Activated B cell treated with CpG ODN at 0.5 μM for 24 hours (primary cell): ENCODE measurements at regions not wholly inside any gene's neighbourhood (a gene's known extent, or its start where the extent isn't known, plus 50 kb on each side); places are given as distances from the start of the nearest gene placed in this dataset.

ENCODE experiments used
- ATAC-seq: fragments of 200-7000 bp; cut with Tn5 transposase; one replicate; pipeline ENCODE4 v1.10.0; 2021; ENCODE audit warnings: low read depth, mild to moderate bottlenecking, moderate library complexity
- CTCF ChIA-PET: fragments of 350-600 bp; sonication (Branson Sonifier 250); formaldehyde crosslinking; loops from one replicate; lab custom pipeline; 2021; ENCODE audit warnings: antibody characterized with exemption; lab: Charles Lee
- POLR2A ChIA-PET: fragments of 350-600 bp; sonication (Branson Sonifier 250); formaldehyde crosslinking; loops from one replicate; lab custom pipeline; 2021; ENCODE audit warnings: antibody characterized with exemption; lab: Charles Lee
- DNase-seq: peaks from one replicate; pipeline ENCODE4 v3.0.0; 2022
- H3K27ac Mint-ChIP-seq: one replicate; pipeline ENCODE4 v1.8.0; 2020; ENCODE audit warnings: mixed read lengths
- H3K27me3 Mint-ChIP-seq: one replicate; pipeline ENCODE4 v1.8.0; 2021; ENCODE audit warnings: mixed read lengths
- H3K36me3 Mint-ChIP-seq: one replicate; pipeline ENCODE4 v1.8.0; 2021; ENCODE audit warnings: low read depth, mixed read lengths
- H3K4me1 Mint-ChIP-seq: one replicate; pipeline ENCODE4 v1.8.0; 2021; ENCODE audit warnings: mixed read lengths
- H3K4me3 Mint-ChIP-seq: one replicate; pipeline ENCODE4 v1.8.0; 2020; ENCODE audit warnings: mild to moderate bottlenecking, mixed read lengths
- H3K9me3 Mint-ChIP-seq: one replicate; pipeline ENCODE4 v1.8.0; 2020; ENCODE audit warnings: mixed read lengths
- CTCF ChIP-seq: fragments of 200-600 bp; IDR thresholded peaks from one replicate; pipeline ENCODE4 v1.8.0; 2022; ENCODE audit warnings: antibody characterized with exemption, mild to moderate bottlenecking
- intact Hi-C: fragments of 100-400 bp; cut with micrococcal nuclease; formaldehyde crosslinking; loops from one replicate; pipeline ENCODE4 v1.15.1; 2024

- no peaks in the 10 kb centered on the region for H3K36me3 Mint-ChIP-seq
- DNase-seq (no peak), ATAC-seq (no peak)
- intact Hi-C loops: no loop called here
- ChIA-PET POLR2A (no interaction called here), CTCF (no interaction called here)
- no peak for TF ChIP-seq CTCF
- H3K4me3 Mint-ChIP-seq: no peak overlapping the region
- H3K4me1 Mint-ChIP-seq: peaks cover 1% of the 10 kb centered on the region
- H3K27me3 Mint-ChIP-seq: peaks cover 7% of the 10 kb centered on the region
- peaks cover 24% of the 10 kb centered on the region for H3K9me3 Mint-ChIP-seq
- H3K27ac Mint-ChIP-seq: no peak overlapping the region
These were observed 124.5 kb upstream of the PLXNC1 start for GRCh38 chr12:94023879-94024278.

- no peak overlapping the region for H3K27ac Mint-ChIP-seq
- ChIA-PET POLR2A (no interaction called here), CTCF (no interaction called here)
- peaks cover 1% of the 10 kb centered on the region for H3K4me1 Mint-ChIP-seq
- no peaks in the 10 kb centered on the region for H3K36me3 Mint-ChIP-seq
- H3K4me3 Mint-ChIP-seq: no peak overlapping the region
- TF ChIP-seq CTCF: no peak
- peaks cover 9% of the 10 kb centered on the region for H3K27me3 Mint-ChIP-seq
- no peak for ATAC-seq
- intact Hi-C loops: no loop called here
- H3K9me3 Mint-ChIP-seq: peaks cover 17% of the 10 kb centered on the region
- DNase-seq: no peak
These were observed 123.3 kb upstream of the PLXNC1 start for GRCh38 chr12:94025068-94025467.

GRCh38 chr12:94025756-94026155 lies 122.6 kb upstream of the PLXNC1 start:
- CTCF ChIA-PET: no interaction called here

GRCh38 chr12:94026596-94026995 lies 121.8 kb upstream of the PLXNC1 start:
- Mint-ChIP-seq H3K36me3 (no peaks in the 10 kb centered on the region), H3K4me1 (peaks cover 1% of the 10 kb centered on the region), H3K27me3 (peaks cover 19% of the 10 kb centered on the region), H3K9me3 (peaks cover 17% of the 10 kb centered on the region), H3K4me3 (no peak overlapping the region), H3K27ac (no peak overlapping the region)
- TF ChIP-seq CTCF: no peak
- ATAC-seq (no peak), DNase-seq (no peak)
- ChIA-PET CTCF (no interaction called here), POLR2A (no interaction called here)
- intact Hi-C loops: no loop called here

More at GRCh38 chr12:94025756-94026155, 122.6 kb upstream of the PLXNC1 start:
- intact Hi-C loops: no loop called here
- Mint-ChIP-seq H3K36me3 (no peaks in the 10 kb centered on the region), H3K27me3 (peaks cover 11% of the 10 kb centered on the region), H3K9me3 (peaks cover 17% of the 10 kb centered on the region), H3K27ac (no peak overlapping the region), H3K4me1 (peaks cover 1% of the 10 kb centered on the region), H3K4me3 (no peak overlapping the region)
- ATAC-seq: no peak
- no peak for TF ChIP-seq CTCF
- no peak for DNase-seq
- POLR2A ChIA-PET: no interaction called here

GRCh38 chr12:94027561-94027960 lies 120.8 kb upstream of the PLXNC1 start:
- ChIA-PET CTCF (interaction anchor here (0.8 kb wide), 1 partner anchor 285 kb away, joined by 3 read pairs; no protein-coding TSS in a partner anchor), POLR2A (no interaction called here)
- H3K27me3 Mint-ChIP-seq: peaks cover 20% of the 10 kb centered on the region
- peaks cover 14% of the 10 kb centered on the region for H3K9me3 Mint-ChIP-seq
- no peak overlapping the region for H3K4me3 Mint-ChIP-seq
- intact Hi-C loops: no loop called here
- ATAC-seq (no peak), DNase-seq (no peak)
- no peak for TF ChIP-seq CTCF
- H3K36me3 Mint-ChIP-seq: no peaks in the 10 kb centered on the region
- peaks cover 1% of the 10 kb centered on the region for H3K4me1 Mint-ChIP-seq
- H3K27ac Mint-ChIP-seq: no peak overlapping the region
